ENCODE measurements at regions not wholly inside any gene's neighbourhood (a gene's known extent, or its start where the extent isn't known, plus 50 kb on each side); places are given as distances from the start of the nearest gene placed in this dataset.

- peaks cover 0 to 3% of the 10 kb centered on the region in 2 donors for H3K9me3 ChIP-seq (ENCODE audit: control insufficient read depth in 2 of 2, insufficient read depth in 1 of 2, low read depth in 1 of 2, low read length in 1 of 2)
- peak overlapping the region; percentile 22 to 53 for H3K27ac ChIP-seq (ENCODE audit: low read depth in 2 of 2, low read length in 1 of 2)
- WGBS, 2 donors = 77 to 78% methylated on average over 6 of the region's 6 CpGs
- no peaks in the 10 kb centered on the region for H3K36me3 ChIP-seq (ENCODE audit: control insufficient read depth in 2 of 2, insufficient read depth in 2 of 2, low read length in 1 of 2)
- no peaks in the 10 kb centered on the region for H3K27me3 ChIP-seq (ENCODE audit: control insufficient read depth in 1 of 2, insufficient read depth in 2 of 2, low read length in 2 of 2)
- no peak overlapping the region for H3K4me3 ChIP-seq (ENCODE audit: low read depth in 1 of 2, low read length in 2 of 2)
- peaks cover 0 to 3% of the 10 kb centered on the region in 2 donors for H3K4me1 ChIP-seq (ENCODE audit: control insufficient read depth in 2 of 2, insufficient read depth in 2 of 2, low read length in 1 of 2)
Measured at GRCh38 chr2:9074930-9075329, 71.4 kb upstream of the MBOAT2 start.

DNA sequence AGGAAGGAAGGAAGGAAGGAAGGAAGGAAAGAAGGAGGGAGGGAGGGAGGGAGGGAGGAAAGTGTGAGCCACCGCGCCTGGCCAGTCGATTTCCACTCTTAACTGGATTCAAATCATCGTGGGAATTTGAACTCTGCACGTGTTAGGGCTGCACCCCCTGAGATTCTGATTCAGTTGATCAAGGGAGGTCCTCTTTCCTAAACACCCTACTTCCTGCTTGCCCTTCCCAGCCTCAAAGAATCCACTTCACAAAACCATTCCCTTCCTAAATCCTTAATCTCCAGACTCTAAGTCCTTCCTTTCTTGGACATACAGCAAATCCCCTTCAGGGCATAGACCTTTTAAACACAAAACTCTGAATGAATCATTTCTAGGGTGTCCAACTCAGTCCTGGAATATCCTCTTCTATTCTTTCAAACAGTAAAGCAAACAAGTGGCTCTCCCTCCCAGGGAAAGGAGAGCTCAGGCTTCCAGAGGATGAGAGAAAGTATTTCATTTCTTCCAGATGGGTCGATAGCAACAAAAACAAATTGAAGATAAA lies 68.2 kb upstream of the MBOAT2 start:
- Histone ChIP-seq H3K4me3 (ENCODE audit: low read depth in 1 of 2, low read length in 2 of 2) (no peak overlapping the region), H3K4me1 (ENCODE audit: control insufficient read depth in 2 of 2, insufficient read depth in 2 of 2, low read length in 1 of 2) (peaks cover 0 to 3% of the 10 kb centered on the region in 2 donors), H3K27ac (ENCODE audit: low read depth in 2 of 2, low read length in 1 of 2) (peak overlapping the region; percentile 77 to 92), H3K36me3 (ENCODE audit: control insufficient read depth in 2 of 2, insufficient read depth in 2 of 2, low read length in 1 of 2) (no peaks in the 10 kb centered on the region), H3K9me3 (ENCODE audit: control insufficient read depth in 2 of 2, insufficient read depth in 1 of 2, low read depth in 1 of 2, low read length in 1 of 2) (peaks cover 2 to 3% of the 10 kb centered on the region in 2 donors), H3K27me3 (ENCODE audit: control insufficient read depth in 1 of 2, insufficient read depth in 2 of 2, low read length in 2 of 2) (no peaks in the 10 kb centered on the region)
- 69 to 72% methylated on average over 6 of the region's 6 CpGs for WGBS, 2 donors

DNA sequence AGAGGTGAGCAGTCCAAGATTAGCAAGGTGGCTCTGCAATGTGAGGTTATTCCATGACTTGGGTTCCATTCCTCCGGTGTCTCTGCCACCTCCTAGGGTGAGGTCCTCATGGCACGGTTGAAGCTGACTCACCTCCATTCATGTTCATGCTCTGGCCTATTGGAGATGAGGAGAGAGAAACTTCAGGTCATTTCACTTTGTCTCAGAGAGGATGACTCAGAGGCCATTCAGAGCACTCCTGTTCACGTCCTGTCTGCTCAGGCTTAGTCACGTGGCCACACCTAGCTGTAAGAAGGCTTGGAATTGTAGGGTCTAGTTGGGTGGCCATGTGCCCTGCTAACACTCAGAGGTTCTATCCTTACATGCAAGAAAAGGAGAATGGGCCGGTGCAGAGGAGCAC lies 67.5 kb upstream of the MBOAT2 start:
- peak overlapping the region; percentile 77 to 92 for H3K27ac ChIP-seq (ENCODE audit: low read depth in 2 of 2, low read length in 1 of 2)
- H3K4me1 ChIP-seq (ENCODE audit: control insufficient read depth in 2 of 2, insufficient read depth in 2 of 2, low read length in 1 of 2) = peaks cover 0 to 3% of the 10 kb centered on the region in 2 donors
- 48 to 55% methylated on average over 5 of the region's 5 CpGs for WGBS, 2 donors

DNA sequence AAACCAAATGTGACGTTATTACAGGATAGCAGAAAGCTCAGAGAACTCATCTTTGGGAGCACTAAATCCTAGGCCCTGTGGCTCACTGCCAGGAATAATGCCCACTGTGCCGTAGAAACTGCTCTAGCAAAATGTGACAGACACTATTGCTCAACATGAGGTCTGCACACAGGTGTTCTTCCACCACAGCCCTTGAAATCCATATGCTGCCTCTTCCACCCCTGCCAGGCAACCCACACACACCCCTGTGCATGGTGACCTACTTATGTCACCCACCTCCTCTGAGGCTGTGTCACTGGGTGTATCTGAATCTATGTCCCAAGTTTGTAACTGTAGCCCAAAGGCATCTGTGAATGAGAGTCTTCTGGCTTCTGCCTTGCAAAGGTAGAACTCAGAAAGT lies 66.1 kb upstream of the MBOAT2 start:
- H3K27me3 ChIP-seq (ENCODE audit: control insufficient read depth in 1 of 2, insufficient read depth in 2 of 2, low read length in 2 of 2) = no peaks in the 10 kb centered on the region
- peaks cover 3 to 7% of the 10 kb centered on the region in 2 donors for H3K9me3 ChIP-seq (ENCODE audit: control insufficient read depth in 2 of 2, insufficient read depth in 1 of 2, low read depth in 1 of 2, low read length in 1 of 2)
- H3K4me1 ChIP-seq (ENCODE audit: control insufficient read depth in 2 of 2, insufficient read depth in 2 of 2, low read length in 1 of 2) = peaks cover 0 to under 1% of the 10 kb centered on the region in 2 donors
- 66 to 68% methylated on average over 2 of the region's 2 CpGs for WGBS, 2 donors
- H3K4me3 ChIP-seq (ENCODE audit: low read depth in 1 of 2, low read length in 2 of 2) = no peak overlapping the region
- peak overlapping the region in 1 of 2 donors; percentile 38 for H3K27ac ChIP-seq (ENCODE audit: low read depth in 2 of 2, low read length in 1 of 2)
- H3K36me3 ChIP-seq (ENCODE audit: control insufficient read depth in 2 of 2, insufficient read depth in 2 of 2, low read length in 1 of 2) = no peaks in the 10 kb centered on the region

More for the DNA sequence above, 67.5 kb upstream of the MBOAT2 start:
- Histone ChIP-seq H3K9me3 (ENCODE audit: control insufficient read depth in 2 of 2, insufficient read depth in 1 of 2, low read depth in 1 of 2, low read length in 1 of 2) (peaks cover 3 to 6% of the 10 kb centered on the region in 2 donors), H3K27me3 (ENCODE audit: control insufficient read depth in 1 of 2, insufficient read depth in 2 of 2, low read length in 2 of 2) (no peaks in the 10 kb centered on the region), H3K4me3 (ENCODE audit: low read depth in 1 of 2, low read length in 2 of 2) (no peak overlapping the region), H3K36me3 (ENCODE audit: control insufficient read depth in 2 of 2, insufficient read depth in 2 of 2, low read length in 1 of 2) (no peaks in the 10 kb centered on the region)

GRCh38 chr2:9065901-9066300 lies 62.4 kb upstream of the MBOAT2 start:
- peaks cover under 1 to 10% of the 10 kb centered on the region in 2 donors for H3K9me3 ChIP-seq (ENCODE audit: control insufficient read depth in 2 of 2, insufficient read depth in 1 of 2, low read depth in 1 of 2, low read length in 1 of 2)
- no peaks in the 10 kb centered on the region for H3K4me1 ChIP-seq (ENCODE audit: control insufficient read depth in 2 of 2, insufficient read depth in 2 of 2, low read length in 1 of 2)
- H3K4me3 ChIP-seq (ENCODE audit: low read depth in 1 of 2, low read length in 2 of 2) = no peak overlapping the region
- WGBS, 2 donors = 87 to 90% methylated on average over 1 of the region's 1 CpG
- H3K27ac ChIP-seq (ENCODE audit: low read depth in 2 of 2, low read length in 1 of 2) = no peak overlapping the region
- no peaks in the 10 kb centered on the region for H3K27me3 ChIP-seq (ENCODE audit: control insufficient read depth in 1 of 2, insufficient read depth in 2 of 2, low read length in 2 of 2)
- no peaks in the 10 kb centered on the region for H3K36me3 ChIP-seq (ENCODE audit: control insufficient read depth in 2 of 2, insufficient read depth in 2 of 2, low read length in 1 of 2)

DNA sequence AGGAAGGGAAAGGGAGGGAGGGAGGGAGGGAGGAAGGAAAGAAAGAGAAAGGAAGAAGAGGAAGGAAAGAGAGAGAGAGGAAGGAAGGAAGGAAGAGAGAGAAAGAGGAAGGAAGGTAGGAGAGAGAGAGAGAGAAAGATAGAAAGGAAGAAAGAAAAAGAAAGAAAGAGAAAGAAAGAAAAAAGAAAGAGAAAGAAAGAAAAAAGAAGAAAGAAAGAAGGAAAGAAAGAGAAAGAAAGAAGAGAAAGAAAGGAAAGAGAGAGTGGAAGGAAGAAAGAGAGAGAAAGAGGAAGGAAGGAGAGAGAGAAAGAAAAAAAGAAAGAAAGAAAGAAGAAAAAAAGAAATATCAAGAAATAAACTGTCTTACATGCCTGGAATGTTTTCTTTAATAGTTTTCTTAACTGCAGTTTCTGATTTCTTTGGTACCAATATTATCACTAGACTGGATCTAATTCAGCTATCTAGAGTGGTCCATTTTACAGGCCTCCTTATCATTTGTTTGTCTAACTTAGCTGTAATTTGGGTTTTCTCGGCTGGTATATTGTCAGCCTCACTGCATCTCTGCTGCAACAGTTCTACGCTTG lies 59.6 kb upstream of the MBOAT2 start:
- WGBS, 2 donors = 62 to 79% methylated on average over 2 of the region's 2 CpGs
- Histone ChIP-seq H3K27me3 (ENCODE audit: control insufficient read depth in 1 of 2, insufficient read depth in 2 of 2, low read length in 2 of 2) (no peaks in the 10 kb centered on the region), H3K4me1 (ENCODE audit: control insufficient read depth in 2 of 2, insufficient read depth in 2 of 2, low read length in 1 of 2) (no peaks in the 10 kb centered on the region), H3K4me3 (ENCODE audit: low read depth in 1 of 2, low read length in 2 of 2) (no peak overlapping the region), H3K9me3 (ENCODE audit: control insufficient read depth in 2 of 2, insufficient read depth in 1 of 2, low read depth in 1 of 2, low read length in 1 of 2) (peaks cover 0 to 10% of the 10 kb centered on the region in 2 donors), H3K36me3 (ENCODE audit: control insufficient read depth in 2 of 2, insufficient read depth in 2 of 2, low read length in 1 of 2) (no peaks in the 10 kb centered on the region), H3K27ac (ENCODE audit: low read depth in 2 of 2, low read length in 1 of 2) (no peak overlapping the region)

DNA sequence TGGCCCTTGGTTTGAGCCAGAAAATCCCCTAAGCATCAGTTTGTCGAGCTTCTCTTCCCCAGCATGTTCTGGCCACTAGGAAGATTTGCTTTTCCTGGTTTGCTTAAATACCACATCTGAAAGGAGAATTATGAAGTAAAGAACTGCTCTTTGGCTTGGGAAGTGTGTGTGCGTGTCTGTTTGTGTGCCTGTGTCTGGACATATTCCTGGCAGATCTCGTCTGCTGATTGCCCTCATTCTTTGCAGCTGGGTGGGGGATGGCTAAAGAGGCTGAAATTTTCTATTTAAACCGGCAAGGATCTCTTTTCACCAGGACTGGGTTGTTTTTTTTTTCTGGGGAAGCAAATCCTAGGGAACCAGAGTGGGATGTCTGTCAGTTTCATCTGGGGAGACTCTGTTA lies 57.3 kb upstream of the MBOAT2 start:
- WGBS, 2 donors = 70 to 71% methylated on average over 4 of the region's 4 CpGs

DNA sequence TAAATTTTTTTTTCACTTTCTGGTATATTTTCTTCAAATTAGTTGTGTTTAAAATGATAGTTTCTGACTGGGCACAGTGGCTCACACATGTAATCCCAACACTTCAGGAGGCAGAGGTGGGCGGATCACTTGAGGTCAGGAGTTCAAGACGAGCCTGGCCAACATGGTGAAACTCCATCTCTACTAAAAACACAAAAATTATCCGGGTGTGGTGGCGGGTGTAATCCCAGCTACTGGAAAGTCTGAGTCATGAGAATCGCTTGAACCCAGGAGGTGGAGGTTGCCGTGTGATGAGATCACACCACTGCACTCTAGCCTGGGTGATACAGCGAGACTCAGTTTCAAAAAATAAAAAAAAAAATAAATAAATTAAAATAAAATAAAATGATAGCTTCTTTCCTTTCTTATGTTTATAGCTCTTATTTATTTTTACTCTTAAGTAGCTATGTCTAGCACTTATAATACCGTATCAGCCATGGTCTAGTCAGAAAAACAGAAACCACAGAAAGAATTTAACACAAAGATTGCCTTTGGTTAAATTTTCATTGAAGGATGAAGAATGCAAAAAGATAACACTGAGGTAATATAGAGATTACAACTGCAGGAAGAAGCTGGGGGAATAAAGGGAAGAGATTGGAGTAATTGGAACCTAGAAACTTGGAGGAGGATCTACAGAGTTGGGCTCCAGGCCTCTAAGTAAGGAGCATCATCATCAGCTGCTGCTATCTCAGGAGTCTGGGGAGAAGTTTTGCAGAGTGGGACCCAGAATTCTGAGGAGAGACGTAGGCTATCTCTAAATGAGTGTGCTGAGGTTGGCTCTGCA lies 54.7 kb upstream of the MBOAT2 start:
- Histone ChIP-seq H3K4me1 (ENCODE audit: control insufficient read depth in 2 of 2, insufficient read depth in 2 of 2, low read length in 1 of 2) (peaks cover 0 to under 1% of the 10 kb centered on the region in 2 donors), H3K9me3 (ENCODE audit: control insufficient read depth in 2 of 2, insufficient read depth in 1 of 2, low read depth in 1 of 2, low read length in 1 of 2) (no peaks in the 10 kb centered on the region), H3K36me3 (ENCODE audit: control insufficient read depth in 2 of 2, insufficient read depth in 2 of 2, low read length in 1 of 2) (no peaks in the 10 kb centered on the region), H3K4me3 (ENCODE audit: low read depth in 1 of 2, low read length in 2 of 2) (no peak overlapping the region), H3K27me3 (ENCODE audit: control insufficient read depth in 1 of 2, insufficient read depth in 2 of 2, low read length in 2 of 2) (no peaks in the 10 kb centered on the region), H3K27ac (ENCODE audit: low read depth in 2 of 2, low read length in 1 of 2) (peak overlapping the region; percentile 3 to 85)
- 53 to 70% methylated on average over 9 of the region's 9 CpGs for WGBS, 2 donors

More for the DNA sequence above, 57.3 kb upstream of the MBOAT2 start:
- peak overlapping the region in 1 of 2 donors; percentile 26 for H3K27ac ChIP-seq (ENCODE audit: low read depth in 2 of 2, low read length in 1 of 2)
- H3K27me3 ChIP-seq (ENCODE audit: control insufficient read depth in 1 of 2, insufficient read depth in 2 of 2, low read length in 2 of 2) = no peaks in the 10 kb centered on the region
- peaks cover 0 to 4% of the 10 kb centered on the region in 2 donors for H3K9me3 ChIP-seq (ENCODE audit: control insufficient read depth in 2 of 2, insufficient read depth in 1 of 2, low read depth in 1 of 2, low read length in 1 of 2)
- H3K36me3 ChIP-seq (ENCODE audit: control insufficient read depth in 2 of 2, insufficient read depth in 2 of 2, low read length in 1 of 2) = no peaks in the 10 kb centered on the region
- H3K4me3 ChIP-seq (ENCODE audit: low read depth in 1 of 2, low read length in 2 of 2) = no peak overlapping the region
- no peaks in the 10 kb centered on the region for H3K4me1 ChIP-seq (ENCODE audit: control insufficient read depth in 2 of 2, insufficient read depth in 2 of 2, low read length in 1 of 2)

DNA sequence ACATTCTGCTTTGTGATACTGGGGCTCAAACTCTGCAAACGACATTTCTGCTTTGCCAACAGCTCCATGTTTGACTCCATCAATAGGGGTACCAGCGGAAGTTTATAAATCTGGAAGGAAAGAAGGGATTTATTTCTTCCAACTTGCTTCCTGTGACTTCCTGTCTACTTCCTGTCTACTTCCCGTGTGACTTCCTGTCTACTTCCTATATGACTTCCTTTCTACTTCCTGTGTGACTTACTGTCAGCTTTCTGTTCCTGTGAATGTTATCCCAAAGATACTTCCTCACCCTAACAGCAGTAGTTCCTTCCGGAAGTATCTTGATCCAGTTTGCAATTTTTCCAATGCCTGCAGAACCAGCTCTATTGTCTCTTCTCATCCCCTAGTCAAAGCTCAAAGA lies 52.0 kb upstream of the MBOAT2 start:
- 82 to 86% methylated on average over 4 of the region's 4 CpGs for WGBS, 2 donors
- H3K27me3 ChIP-seq (ENCODE audit: control insufficient read depth in 1 of 2, insufficient read depth in 2 of 2, low read length in 2 of 2) = no peaks in the 10 kb centered on the region
- H3K27ac ChIP-seq (ENCODE audit: low read depth in 2 of 2, low read length in 1 of 2) = no peak overlapping the region
- peaks cover 0 to 3% of the 10 kb centered on the region in 2 donors for H3K4me1 ChIP-seq (ENCODE audit: control insufficient read depth in 2 of 2, insufficient read depth in 2 of 2, low read length in 1 of 2)
- H3K4me3 ChIP-seq (ENCODE audit: low read depth in 1 of 2, low read length in 2 of 2) = no peak overlapping the region
- no peaks in the 10 kb centered on the region for H3K9me3 ChIP-seq (ENCODE audit: control insufficient read depth in 2 of 2, insufficient read depth in 1 of 2, low read depth in 1 of 2, low read length in 1 of 2)
- no peaks in the 10 kb centered on the region for H3K36me3 ChIP-seq (ENCODE audit: control insufficient read depth in 2 of 2, insufficient read depth in 2 of 2, low read length in 1 of 2)

Data from esophagus (tissue), 2 donors.